OCI-LY3 (cell line): ENCODE measurements at regions not wholly inside any gene's neighbourhood (a gene's known extent, or its start where the extent isn't known, plus 50 kb on each side); places are given as distances from the start of the nearest gene placed in this dataset.

Experiments
- H2AFZ ChIP-seq: fragments of 200-600, 300-600 bp; shearing (Covaris generic); 2 replicates; pipeline ENCODE4 v1.6.0; 2014; ENCODE audit warnings: antibody characterized with exemption, low read depth, low read length
- H3K27ac ChIP-seq: fragments of 200-600, 300-600 bp; sonication (generic); 2 replicates; pipeline ENCODE4 v1.5.1; 2014; ENCODE audit warnings: mild to moderate bottlenecking, low read length, moderate library complexity, mixed read lengths
- H3K27me3 ChIP-seq: fragments of 200-600, 300-600 bp; sonication (generic); 2 replicates; pipeline ENCODE4 v1.6.1; 2014; ENCODE audit warnings: low read depth, low read length, mixed read lengths
- H3K36me3 ChIP-seq: fragments of 200-600, 300-600 bp; sonication (generic); replicated peaks from 2 replicates; pipeline ENCODE3; 2014; ENCODE audit warnings: low read depth, low read length, mixed read lengths
- H3K4me1 ChIP-seq: fragments of 300-600, 200-600 bp; sonication (generic); 2 replicates; pipeline ENCODE4 v1.6.1; 2014; ENCODE audit warnings: low read length, mixed read lengths
- H3K4me2 ChIP-seq: fragments of 200-600, 300-600 bp; sonication (generic); 2 replicates; pipeline ENCODE4 v1.6.1; 2014; ENCODE audit warnings: low read length, mixed read lengths
- H3K4me3 ChIP-seq: fragments of 300-600, 200-600 bp; sonication (generic); 2 replicates; pipeline ENCODE4 v1.5.1; 2014; ENCODE audit warnings: antibody characterized with exemption, mild to moderate bottlenecking, low read length, moderate library complexity
- H3K79me2 ChIP-seq: fragments of 300-600, 200-600 bp; shearing (Covaris generic); 2 replicates; pipeline ENCODE4 v1.6.1; 2014; ENCODE audit warnings: mild to moderate bottlenecking, low read length, mixed read lengths
- H3K9ac ChIP-seq: fragments of 300-600, 200-600 bp; shearing (Covaris generic); 2 replicates; pipeline ENCODE4 v1.6.0; 2014; ENCODE audit warnings: mild to moderate bottlenecking, low read length, moderate library complexity
- H3K9me3 ChIP-seq: fragments of 200-600, 300-600 bp; shearing (Covaris generic); 2 replicates; pipeline ENCODE4 v1.6.1; 2014; ENCODE audit warnings: low read length, mixed read lengths; ENCODE audit not compliant: insufficient read depth
- H4K20me1 ChIP-seq: fragments of 200-600, 300-600 bp; sonication (generic); 2 replicates; pipeline ENCODE4 v1.6.1; 2016; ENCODE audit warnings: low read length, mixed read lengths; ENCODE audit not compliant: insufficient read depth
- CTCF ChIP-seq: fragments of 200-600, 300-600 bp; sonication (generic); IDR thresholded peaks from 2 replicates; pipeline ENCODE4 v1.5.1; 2014; ENCODE audit warnings: antibody characterized with exemption, low read length, low read depth
- EZH2phosphoT487 ChIP-seq: fragments of 200-600 bp; shearing (Covaris generic); IDR thresholded peaks from 2 replicates; pipeline ENCODE4 v1.6.1; 2018; ENCODE audit warnings: antibody characterized with exemption, mixed run types, low read depth

GRCh38 chr4:103482471-103482870 is 237.3 kb downstream of the TACR3 start:
- Histone ChIP-seq H4K20me1 (no peaks in the 10 kb centered on the region), H3K4me3 (no peak overlapping the region), H3K9ac (no peak overlapping the region), H3K27ac (no peak overlapping the region), H3K36me3 (no peaks in the 10 kb centered on the region), H3K79me2 (no peaks in the 10 kb centered on the region), H2AFZ (no peak overlapping the region), H3K4me1 (no peaks in the 10 kb centered on the region), H3K27me3 (no peaks in the 10 kb centered on the region), H3K9me3 (no peaks in the 10 kb centered on the region), H3K4me2 (no peak overlapping the region)
- TF ChIP-seq CTCF = no peak
- no peak for TF ChIP-seq EZH2phosphoT487

GRCh38 chr4:103478734-103479133 is 241.1 kb downstream of the TACR3 start:
- no peaks in the 10 kb centered on the region for H4K20me1 ChIP-seq
- no peaks in the 10 kb centered on the region for H3K9me3 ChIP-seq
- H3K27ac ChIP-seq = no peak overlapping the region
- TF ChIP-seq EZH2phosphoT487 (no peak), CTCF (peak; percentile 60)
- H3K4me3 ChIP-seq = no peak overlapping the region
- H3K4me2 ChIP-seq = no peak overlapping the region
- peak overlapping the region; percentile 38; the same call in 1 of the 2 replicates for H2AFZ ChIP-seq
- H3K36me3 ChIP-seq = no peaks in the 10 kb centered on the region
- no peaks in the 10 kb centered on the region for H3K27me3 ChIP-seq
- no peaks in the 10 kb centered on the region for H3K79me2 ChIP-seq
- H3K9ac ChIP-seq = no peak overlapping the region
- H3K4me1 ChIP-seq = no peaks in the 10 kb centered on the region

GRCh38 chr4:103478210-103478609 is 241.6 kb downstream of the TACR3 start:
- TF ChIP-seq EZH2phosphoT487 = no peak
- TF ChIP-seq CTCF = no peak

GRCh38 chr4:103457566-103457965 is 259.4 kb upstream of the CENPE start:
- Histone ChIP-seq H3K27me3 (no peaks in the 10 kb centered on the region), H2AFZ (no peak overlapping the region), H3K36me3 (no peaks in the 10 kb centered on the region), H3K9me3 (no peaks in the 10 kb centered on the region), H3K4me3 (no peak overlapping the region), H3K27ac (no peak overlapping the region), H3K4me1 (no peaks in the 10 kb centered on the region), H3K79me2 (no peaks in the 10 kb centered on the region), H3K4me2 (no peak overlapping the region), H4K20me1 (no peaks in the 10 kb centered on the region), H3K9ac (no peak overlapping the region)
- no peak for TF ChIP-seq EZH2phosphoT487
- TF ChIP-seq CTCF = no peak

More at GRCh38 chr4:103478210-103478609, 241.6 kb downstream of the TACR3 start:
- Histone ChIP-seq H3K9me3 (no peaks in the 10 kb centered on the region), H3K27me3 (no peaks in the 10 kb centered on the region), H2AFZ (0 out of 2 replicates have a peak overlapping the region, but pooled peaks have one; percentile 38), H3K27ac (no peak overlapping the region), H3K79me2 (no peaks in the 10 kb centered on the region), H3K36me3 (no peaks in the 10 kb centered on the region), H3K9ac (no peak overlapping the region), H4K20me1 (no peaks in the 10 kb centered on the region), H3K4me1 (no peaks in the 10 kb centered on the region), H3K4me2 (no peak overlapping the region), H3K4me3 (no peak overlapping the region)
